Spleen (tissue), 7 donors: ENCODE measurements at regions not wholly inside any gene's neighbourhood (a gene's known extent, or its start where the extent isn't known, plus 50 kb on each side); places are given as distances from the start of the nearest gene placed in this dataset.

Source experiments
- POLR2AphosphoS5 ChIP-seq, 3 donors: sonication (generic); formaldehyde crosslinking; IDR thresholded peaks; one replicate each; pipeline ENCODE4 v1.5.1; 2017; ENCODE audit warnings: antibody characterized with exemption in 3 of 3
- TF ChIP-seq, protein P1 (sequence below), 11 experiments: fragments of 200-600 bp in 7 of 11; fragments of 450-650 bp in 4 of 11; sonication (generic) in 4 of 11; IDR thresholded peaks in 8 of 11; conservative IDR thresholded peaks in 3 of 11; 1 replicate in 7 of 11; 2 replicates in 4 of 11; pipeline versions ENCODE4 v1.4.0 to v1.8.0; 2016 to 2021; ENCODE audit warnings: antibody characterized with exemption in 11 of 11, inconsistent platforms in 4 of 11, mild to moderate bottlenecking in 1 of 11
- donor health status: DM: no; HTN: no; CAD: no; lungs with moderate emphysema.
- donor health status: DM: no; HTN: no; CAD: no.
- donor health status: DM: no; HTN: no; CAD: no.

DNA sequence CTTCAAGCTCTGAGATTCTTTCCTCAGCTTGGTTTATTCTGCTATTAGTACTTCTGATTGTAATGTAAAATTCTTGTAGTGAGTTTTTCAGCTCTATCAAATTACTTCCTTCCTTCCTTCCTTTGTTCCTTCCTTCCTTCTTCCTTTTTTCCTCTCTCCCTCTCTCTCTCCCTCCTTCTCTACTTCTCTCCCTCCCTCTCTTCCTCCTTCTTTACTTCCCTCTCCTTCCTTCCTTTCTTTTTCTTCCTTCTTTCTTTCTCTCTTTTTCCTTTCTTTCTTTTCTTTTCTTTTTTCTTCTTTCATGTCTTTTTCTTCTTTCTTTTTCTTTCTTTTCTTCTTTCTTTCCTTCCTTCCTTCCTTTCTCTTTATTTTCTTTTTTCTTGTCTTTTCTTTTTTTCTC is 565.2 kb upstream of the STXBP6 start:
- TF ChIP-seq, protein P1, sequence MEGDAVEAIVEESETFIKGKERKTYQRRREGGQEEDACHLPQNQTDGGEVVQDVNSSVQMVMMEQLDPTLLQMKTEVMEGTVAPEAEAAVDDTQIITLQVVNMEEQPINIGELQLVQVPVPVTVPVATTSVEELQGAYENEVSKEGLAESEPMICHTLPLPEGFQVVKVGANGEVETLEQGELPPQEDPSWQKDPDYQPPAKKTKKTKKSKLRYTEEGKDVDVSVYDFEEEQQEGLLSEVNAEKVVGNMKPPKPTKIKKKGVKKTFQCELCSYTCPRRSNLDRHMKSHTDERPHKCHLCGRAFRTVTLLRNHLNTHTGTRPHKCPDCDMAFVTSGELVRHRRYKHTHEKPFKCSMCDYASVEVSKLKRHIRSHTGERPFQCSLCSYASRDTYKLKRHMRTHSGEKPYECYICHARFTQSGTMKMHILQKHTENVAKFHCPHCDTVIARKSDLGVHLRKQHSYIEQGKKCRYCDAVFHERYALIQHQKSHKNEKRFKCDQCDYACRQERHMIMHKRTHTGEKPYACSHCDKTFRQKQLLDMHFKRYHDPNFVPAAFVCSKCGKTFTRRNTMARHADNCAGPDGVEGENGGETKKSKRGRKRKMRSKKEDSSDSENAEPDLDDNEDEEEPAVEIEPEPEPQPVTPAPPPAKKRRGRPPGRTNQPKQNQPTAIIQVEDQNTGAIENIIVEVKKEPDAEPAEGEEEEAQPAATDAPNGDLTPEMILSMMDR (IDR thresholded peaks at IDR 0.05 in 8 of 11, conservative IDR thresholded peaks at IDR 0.05 in 3 of 11): no peak
- TF ChIP-seq POLR2AphosphoS5 (IDR thresholded peaks at IDR 0.05): no peak
